ENCODE measurements at regions not wholly inside any gene's neighbourhood (a gene's known extent, or its start where the extent isn't known, plus 50 kb on each side); places are given as distances from the start of the nearest gene placed in this dataset.
"Not testable (repeated sequence)": the region's sequence is repeated elsewhere in the genome, so short reads cannot be mapped to it uniquely, and the experiment has no call there.

DNA sequence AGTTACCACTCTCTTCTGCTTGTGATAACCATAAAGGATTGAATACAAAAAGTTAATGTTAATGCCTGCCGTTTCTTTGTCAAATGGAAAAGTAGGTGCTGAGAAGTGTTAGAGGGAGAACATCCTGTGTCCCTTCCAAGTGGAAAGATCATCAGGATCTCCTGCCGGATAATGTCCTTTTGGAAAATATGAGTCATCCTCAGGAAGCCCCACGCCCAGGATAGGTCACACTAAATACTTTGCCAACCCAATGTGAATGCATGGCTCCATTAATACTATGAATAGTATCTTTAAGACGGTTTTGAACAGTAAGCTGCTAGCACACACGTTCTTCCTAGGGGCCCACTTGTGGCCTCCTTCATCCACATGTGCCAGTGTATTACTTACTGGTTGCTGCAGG is 279.5 kb downstream of the ZNF326 start:
- Histone ChIP-seq H3K4me3 (ENCODE audit: low read depth, low read length) (no peak overlapping the region), H2AFZ (ENCODE audit: low read length, unreplicated experiment) (no peak overlapping the region), H3K27me3 (ENCODE audit: insufficient read depth, low read length) (no peaks in the 10 kb centered on the region), H3K4me1 (ENCODE audit: control insufficient read depth, insufficient read depth, low read length, unreplicated experiment) (no peaks in the 10 kb centered on the region), H3K27ac (ENCODE audit: low read depth, low read length) (no peak overlapping the region), H3K79me2 (ENCODE audit: control insufficient read depth, insufficient read depth, low read length, unreplicated experiment) (no peaks in the 10 kb centered on the region), H3K36me3 (ENCODE audit: insufficient read depth, low read length) (no peaks in the 10 kb centered on the region)

DNA sequence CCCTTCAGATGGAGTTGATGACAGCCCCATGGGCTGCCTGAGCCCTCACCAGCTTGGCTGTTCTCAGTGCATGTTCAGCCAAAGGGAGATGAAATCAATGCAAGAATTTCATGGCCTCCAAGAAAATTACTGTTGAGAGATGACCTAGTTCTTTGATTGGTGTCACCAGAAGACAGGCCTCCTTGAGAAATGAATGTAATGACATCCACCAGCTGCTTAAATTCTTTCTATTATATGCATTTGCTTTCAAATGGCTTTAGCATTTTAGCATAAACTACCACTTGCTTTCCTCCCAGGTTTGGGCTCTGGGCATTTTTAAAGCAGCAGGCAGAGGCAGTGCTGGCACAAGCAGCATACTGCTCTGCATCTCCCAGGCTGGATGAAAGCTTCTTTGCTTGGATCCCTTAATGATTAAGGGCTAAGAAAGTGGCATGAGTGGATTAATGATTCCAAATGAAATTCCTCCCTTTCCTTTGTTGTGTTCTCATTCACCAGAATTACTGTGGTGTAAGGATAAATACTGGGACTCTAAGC is 278.4 kb downstream of the ZNF326 start:
- H3K79me2 ChIP-seq (ENCODE audit: control insufficient read depth, insufficient read depth, low read length, unreplicated experiment): no peaks in the 10 kb centered on the region
- H2AFZ ChIP-seq (ENCODE audit: low read length, unreplicated experiment): no peak overlapping the region
- no peaks in the 10 kb centered on the region for H3K27me3 ChIP-seq (ENCODE audit: insufficient read depth, low read length)
- no peak overlapping the region for H3K27ac ChIP-seq (ENCODE audit: low read depth, low read length)
- H3K4me3 ChIP-seq (ENCODE audit: low read depth, low read length): no peak overlapping the region
- H3K36me3 ChIP-seq (ENCODE audit: insufficient read depth, low read length): no peaks in the 10 kb centered on the region
- H3K4me1 ChIP-seq (ENCODE audit: control insufficient read depth, insufficient read depth, low read length, unreplicated experiment): no peaks in the 10 kb centered on the region

DNA sequence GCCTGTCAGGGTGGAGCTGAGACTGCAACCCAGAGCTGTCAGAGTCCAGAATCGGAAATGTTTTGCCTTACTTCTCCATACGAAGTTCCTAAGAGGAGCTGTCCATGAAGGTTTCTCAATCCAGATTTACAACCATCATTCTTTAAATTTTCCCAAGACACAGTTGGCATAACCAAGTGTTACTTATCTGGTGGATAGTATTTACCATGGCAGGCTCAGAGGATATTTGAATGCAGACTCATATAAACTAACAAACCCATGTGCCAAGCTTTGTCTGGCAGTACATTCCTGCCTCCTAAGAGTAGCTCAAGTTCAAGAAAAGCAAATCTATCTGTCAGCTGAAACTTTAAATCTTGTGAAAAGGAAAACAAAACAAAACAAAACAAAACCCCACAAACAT is 267.9 kb downstream of the ZNF326 start:
- H3K36me3 ChIP-seq (ENCODE audit: insufficient read depth, low read length): no peaks in the 10 kb centered on the region
- H2AFZ ChIP-seq (ENCODE audit: low read length, unreplicated experiment): no peak overlapping the region
- H3K4me3 ChIP-seq (ENCODE audit: low read depth, low read length): no peak overlapping the region
- no peaks in the 10 kb centered on the region for H3K4me1 ChIP-seq (ENCODE audit: control insufficient read depth, insufficient read depth, low read length, unreplicated experiment)
- H3K79me2 ChIP-seq (ENCODE audit: control insufficient read depth, insufficient read depth, low read length, unreplicated experiment): no peaks in the 10 kb centered on the region
- no peak overlapping the region for H3K27ac ChIP-seq (ENCODE audit: low read depth, low read length)
- H3K27me3 ChIP-seq (ENCODE audit: insufficient read depth, low read length): no peaks in the 10 kb centered on the region

DNA sequence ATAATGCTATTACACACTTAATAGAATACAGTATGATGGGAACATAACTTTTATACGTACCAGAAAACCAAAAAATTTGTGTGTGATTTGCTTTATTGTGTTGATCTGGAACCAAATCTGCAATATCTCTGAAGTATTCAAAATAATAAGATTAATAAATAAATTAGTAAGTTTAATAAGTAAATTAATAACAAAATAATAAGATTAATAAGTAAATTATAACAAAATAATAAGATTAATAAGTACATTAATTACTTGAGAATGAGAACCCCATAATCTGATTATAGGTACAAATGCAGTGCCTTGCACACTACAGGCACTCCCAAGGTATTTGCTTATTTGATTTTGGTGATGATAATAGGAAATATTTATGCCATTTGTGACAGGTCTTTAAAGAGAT is 267.4 kb downstream of the ZNF326 start:
- Histone ChIP-seq H3K27ac (ENCODE audit: low read depth, low read length) (no peak overlapping the region), H3K27me3 (ENCODE audit: insufficient read depth, low read length) (no peaks in the 10 kb centered on the region), H3K79me2 (ENCODE audit: control insufficient read depth, insufficient read depth, low read length, unreplicated experiment) (no peaks in the 10 kb centered on the region), H3K4me3 (ENCODE audit: low read depth, low read length) (no peak overlapping the region), H3K36me3 (ENCODE audit: insufficient read depth, low read length) (no peaks in the 10 kb centered on the region), H2AFZ (ENCODE audit: low read length, unreplicated experiment) (no peak overlapping the region), H3K4me1 (ENCODE audit: control insufficient read depth, insufficient read depth, low read length, unreplicated experiment) (no peaks in the 10 kb centered on the region)

DNA sequence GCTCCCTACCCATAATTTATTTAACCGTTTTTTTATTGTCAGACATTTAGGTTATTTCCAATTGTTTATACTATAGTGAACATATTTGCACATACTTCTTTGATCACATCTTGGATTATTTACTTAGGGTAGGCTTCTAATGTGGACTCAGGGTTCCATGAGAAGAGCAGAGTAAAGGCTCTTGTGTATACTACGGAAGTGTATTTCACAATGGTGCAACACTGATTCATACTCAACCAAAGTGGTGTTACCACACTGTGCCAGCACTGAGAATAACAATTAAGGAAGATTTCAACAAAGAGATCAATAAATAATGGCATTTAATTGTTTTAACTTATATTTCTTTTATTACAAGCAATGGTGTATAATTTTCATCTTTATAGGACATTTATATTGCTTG is 251.2 kb downstream of the ZNF326 start:
- no peak overlapping the region for H2AFZ ChIP-seq (ENCODE audit: low read length, unreplicated experiment)
- H3K27me3 ChIP-seq (ENCODE audit: insufficient read depth, low read length): no peaks in the 10 kb centered on the region
- no peak overlapping the region for H3K4me3 ChIP-seq (ENCODE audit: low read depth, low read length)
- H3K4me1 ChIP-seq (ENCODE audit: control insufficient read depth, insufficient read depth, low read length, unreplicated experiment): no peaks in the 10 kb centered on the region
- H3K27ac ChIP-seq (ENCODE audit: low read depth, low read length): no peak overlapping the region
- no peaks in the 10 kb centered on the region for H3K79me2 ChIP-seq (ENCODE audit: control insufficient read depth, insufficient read depth, low read length, unreplicated experiment)
- no peaks in the 10 kb centered on the region for H3K36me3 ChIP-seq (ENCODE audit: insufficient read depth, low read length)

DNA sequence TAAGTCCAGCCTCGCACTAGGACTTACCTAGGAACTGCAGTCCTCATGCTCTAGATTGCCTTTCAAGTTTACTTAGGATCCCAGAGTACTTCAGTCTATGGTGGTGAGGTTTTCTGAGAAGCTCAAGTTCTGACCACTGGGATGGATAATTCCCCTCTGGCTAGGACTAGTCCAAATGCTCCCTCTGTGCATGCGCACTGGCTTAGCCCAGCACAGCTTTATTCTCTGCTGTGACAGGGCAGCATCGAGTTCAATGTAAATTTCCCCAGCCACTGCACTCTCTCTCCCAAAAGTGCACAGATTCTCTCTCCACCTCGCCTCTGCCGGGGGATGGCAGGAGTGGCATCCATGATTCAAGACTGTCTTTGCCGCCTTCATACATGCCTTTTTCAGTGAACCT is 241.6 kb downstream of the ZNF326 start:
- Histone ChIP-seq H2AFZ (ENCODE audit: low read length, unreplicated experiment) (no peak overlapping the region), H3K4me3 (ENCODE audit: low read depth, low read length) (no peak overlapping the region), H3K27ac (ENCODE audit: low read depth, low read length) (no peak overlapping the region), H3K36me3 (ENCODE audit: insufficient read depth, low read length) (no peaks in the 10 kb centered on the region), H3K4me1 (ENCODE audit: control insufficient read depth, insufficient read depth, low read length, unreplicated experiment) (no peaks in the 10 kb centered on the region), H3K79me2 (ENCODE audit: control insufficient read depth, insufficient read depth, low read length, unreplicated experiment) (no peaks in the 10 kb centered on the region), H3K27me3 (ENCODE audit: insufficient read depth, low read length) (no peaks in the 10 kb centered on the region)

DNA sequence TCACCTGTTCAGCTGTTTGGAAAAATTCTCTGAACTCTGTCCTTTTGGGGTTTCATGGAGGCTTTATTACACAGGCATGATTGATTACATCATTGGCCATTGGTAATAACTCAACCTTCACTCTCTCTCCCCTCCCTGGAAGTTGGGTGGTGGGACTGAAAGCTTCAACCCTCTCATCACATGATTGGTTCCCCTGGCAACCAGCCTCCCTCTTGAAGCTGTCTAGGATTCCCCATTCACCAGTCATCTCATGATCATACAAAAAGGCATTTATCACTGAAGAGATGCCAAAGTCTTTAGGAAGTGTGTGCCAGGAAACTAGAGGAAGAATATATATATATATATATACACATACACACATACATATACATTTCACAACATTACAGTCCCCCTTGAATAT is 228.5 kb downstream of the ZNF326 start:
- H3K36me3 ChIP-seq (ENCODE audit: insufficient read depth, low read length): no peaks in the 10 kb centered on the region
- no peak overlapping the region for H3K4me3 ChIP-seq (ENCODE audit: low read depth, low read length)
- H3K79me2 ChIP-seq (ENCODE audit: control insufficient read depth, insufficient read depth, low read length, unreplicated experiment): no peaks in the 10 kb centered on the region
- H3K4me1 ChIP-seq (ENCODE audit: control insufficient read depth, insufficient read depth, low read length, unreplicated experiment): no peaks in the 10 kb centered on the region
- H3K27me3 ChIP-seq (ENCODE audit: insufficient read depth, low read length): no peaks in the 10 kb centered on the region
- H2AFZ ChIP-seq (ENCODE audit: low read length, unreplicated experiment): no peak overlapping the region
- H3K27ac ChIP-seq (ENCODE audit: low read depth, low read length): no peak overlapping the region

DNA sequence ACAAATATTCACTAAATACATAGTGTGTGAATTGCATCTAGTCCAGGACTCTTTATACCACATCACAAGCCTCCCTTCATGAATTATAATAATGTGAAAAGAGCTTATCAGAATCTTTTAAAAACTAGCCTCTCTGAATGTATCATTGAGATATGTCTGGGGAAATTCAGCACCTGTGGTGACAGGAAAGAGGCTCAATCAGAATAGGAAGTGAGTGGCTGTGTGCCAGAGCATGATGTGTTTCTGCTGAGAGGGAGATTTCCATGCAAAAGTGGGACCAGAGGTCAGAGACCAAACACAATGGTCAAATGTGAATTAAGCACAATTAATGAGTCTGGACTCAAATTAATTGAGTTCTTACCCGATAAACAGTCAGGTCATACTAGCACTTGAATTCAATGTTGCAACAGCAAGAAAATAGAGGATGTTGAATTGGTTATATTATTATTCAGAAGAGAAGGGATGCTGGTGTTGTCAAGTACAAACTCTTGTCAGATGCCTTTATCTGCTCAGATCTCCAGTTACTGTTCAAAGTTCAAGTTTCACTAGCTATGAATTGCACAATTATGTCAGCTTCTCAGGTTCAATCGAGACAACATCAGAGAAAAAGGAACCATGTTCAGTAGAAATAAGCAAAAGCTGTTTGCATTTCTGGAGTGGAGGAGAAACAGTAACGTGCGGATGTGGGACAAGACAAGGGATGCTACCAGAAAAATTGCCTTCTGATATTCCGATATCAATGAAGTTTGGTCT is 226.2 kb downstream of the ZNF326 start:
- no peaks in the 10 kb centered on the region for H3K4me1 ChIP-seq (ENCODE audit: control insufficient read depth, insufficient read depth, low read length, unreplicated experiment)
- no peaks in the 10 kb centered on the region for H3K27me3 ChIP-seq (ENCODE audit: insufficient read depth, low read length)
- H3K27ac ChIP-seq (ENCODE audit: low read depth, low read length): no peak overlapping the region
- H3K36me3 ChIP-seq (ENCODE audit: insufficient read depth, low read length): no peaks in the 10 kb centered on the region
- no peak overlapping the region for H3K4me3 ChIP-seq (ENCODE audit: low read depth, low read length)
- H3K79me2 ChIP-seq (ENCODE audit: control insufficient read depth, insufficient read depth, low read length, unreplicated experiment): no peaks in the 10 kb centered on the region
- H2AFZ ChIP-seq (ENCODE audit: low read length, unreplicated experiment): no peak overlapping the region

DNA sequence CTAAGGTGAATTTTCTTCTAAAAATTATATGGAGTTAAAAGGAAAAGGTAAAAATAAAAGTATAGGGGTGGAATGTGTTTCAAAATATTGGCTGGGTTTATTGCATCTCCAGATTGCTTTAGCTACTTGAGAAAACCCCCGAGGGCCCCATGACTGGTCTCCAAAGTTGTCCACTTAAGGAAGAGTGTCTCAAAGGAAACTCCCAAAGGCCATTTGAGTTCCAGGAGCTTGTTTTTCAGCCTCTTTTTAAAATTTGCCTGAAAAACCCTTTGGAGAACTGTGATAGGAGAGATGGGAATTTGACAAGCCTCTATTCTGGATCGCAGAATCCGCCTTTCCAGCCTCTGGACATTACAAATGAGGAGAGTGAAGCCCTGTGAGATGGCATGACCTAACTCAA is 225.6 kb downstream of the ZNF326 start:
- no peak overlapping the region for H3K4me3 ChIP-seq (ENCODE audit: low read depth, low read length)
- no peaks in the 10 kb centered on the region for H3K4me1 ChIP-seq (ENCODE audit: control insufficient read depth, insufficient read depth, low read length, unreplicated experiment)
- no peaks in the 10 kb centered on the region for H3K27me3 ChIP-seq (ENCODE audit: insufficient read depth, low read length)
- H3K79me2 ChIP-seq (ENCODE audit: control insufficient read depth, insufficient read depth, low read length, unreplicated experiment): no peaks in the 10 kb centered on the region
- no peaks in the 10 kb centered on the region for H3K36me3 ChIP-seq (ENCODE audit: insufficient read depth, low read length)
- no peak overlapping the region for H3K27ac ChIP-seq (ENCODE audit: low read depth, low read length)
- H2AFZ ChIP-seq (ENCODE audit: low read length, unreplicated experiment): no peak overlapping the region

DNA sequence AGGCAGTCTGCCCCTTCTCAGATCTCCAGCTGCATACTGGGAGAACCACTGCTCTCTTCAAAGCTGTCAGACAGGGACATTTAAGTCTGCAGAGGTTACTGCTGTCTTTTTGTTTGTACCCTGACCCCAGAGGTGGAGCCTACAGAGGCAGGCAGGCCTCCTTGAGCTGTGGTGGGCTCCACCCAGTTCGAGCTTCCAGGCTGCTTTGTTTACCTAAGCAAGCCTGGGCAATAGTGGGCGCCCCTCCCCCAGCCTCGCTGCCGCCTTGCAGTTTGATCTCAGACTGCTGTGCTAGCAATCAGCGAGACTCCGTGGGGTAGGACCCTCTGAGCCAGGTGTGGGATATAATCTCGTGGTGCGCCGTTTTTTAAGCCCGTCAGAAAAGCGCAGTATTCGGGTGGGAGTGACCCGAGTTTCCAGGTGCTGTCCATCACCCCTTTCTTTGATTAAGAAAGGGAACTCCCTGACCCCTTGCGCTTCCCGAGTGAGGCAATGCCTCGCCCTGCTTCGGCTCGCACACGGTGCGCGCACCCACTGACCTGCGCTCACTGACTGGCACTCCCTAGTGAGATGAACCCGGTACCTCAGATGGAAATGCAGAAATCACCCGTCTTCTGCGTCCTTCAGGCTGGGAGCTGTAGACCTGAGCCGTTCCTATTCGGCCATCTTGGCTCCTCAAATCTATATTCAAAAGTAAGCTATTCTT is 224.4 kb downstream of the ZNF326 start:
- not testable (repeated sequence) for H3K27ac ChIP-seq (ENCODE audit: low read depth, low read length); H3K27me3 ChIP-seq (ENCODE audit: insufficient read depth, low read length); H3K4me1 ChIP-seq (ENCODE audit: control insufficient read depth, insufficient read depth, low read length, unreplicated experiment); H3K36me3 ChIP-seq (ENCODE audit: insufficient read depth, low read length); H2AFZ ChIP-seq (ENCODE audit: low read length, unreplicated experiment); H3K79me2 ChIP-seq (ENCODE audit: control insufficient read depth, insufficient read depth, low read length, unreplicated experiment); H3K4me3 ChIP-seq (ENCODE audit: low read depth, low read length)
